HuH-7 (cell line): ENCODE measurements at regions not wholly inside any gene's neighbourhood (a gene's known extent, or its start where the extent isn't known, plus 50 kb on each side); places are given as distances from the start of the nearest gene placed in this dataset.
"Not testable (repeated sequence)": the region's sequence is repeated elsewhere in the genome, so short reads cannot be mapped to it uniquely, and the experiment has no call there.

Experiments used
- DNase-seq: peaks from one replicate; pipeline ENCODE4 v3.0.0; 2011; ENCODE audit warnings: low spot score

GRCh38 chr2:235219048-235219447 lies 267.2 kb downstream of the SH3BP4 start:
- no peak for DNase-seq

GRCh38 chr2:235220331-235220730 lies 268.5 kb downstream of the SH3BP4 start:
- DNase-seq: no peak

- no peak for DNase-seq
These were observed 270.8 kb upstream of the AGAP1 start for GRCh38 chr2:235223011-235223410.

- no peak for DNase-seq
These were observed 269.4 kb upstream of the AGAP1 start for GRCh38 chr2:235224410-235224809.

GRCh38 chr2:235225261-235225660 lies 268.6 kb upstream of the AGAP1 start:
- no peak for DNase-seq

- no peak for DNase-seq
These were observed 266.3 kb upstream of the AGAP1 start for GRCh38 chr2:235227590-235227989.

GRCh38 chr2:235228422-235228821 lies 265.4 kb upstream of the AGAP1 start:
- DNase-seq: not testable (repeated sequence)

GRCh38 chr2:235229236-235229635 lies 264.6 kb upstream of the AGAP1 start:
- DNase-seq: no peak

- DNase-seq: no peak
These were observed 262.8 kb upstream of the AGAP1 start for GRCh38 chr2:235230821-235231601.

GRCh38 chr2:235232449-235233433 lies 261.1 kb upstream of the AGAP1 start:
- DNase-seq: no peak

GRCh38 chr2:235234736-235235135 lies 259.1 kb upstream of the AGAP1 start:
- DNase-seq: no peak

- DNase-seq: no peak
These were observed 257.7 kb upstream of the AGAP1 start for GRCh38 chr2:235235977-235236767.

- DNase-seq: no peak
These were observed 255.3 kb upstream of the AGAP1 start for GRCh38 chr2:235238537-235238936.

GRCh38 chr2:235240574-235240973 lies 253.3 kb upstream of the AGAP1 start:
- DNase-seq: no peak

GRCh38 chr2:235244255-235245220 lies 249.3 kb upstream of the AGAP1 start:
- DNase-seq: no peak

- no peak for DNase-seq
These were observed 246.8 kb upstream of the AGAP1 start for GRCh38 chr2:235247001-235247400.

- DNase-seq: no peak
These were observed 238.2 kb upstream of the AGAP1 start for GRCh38 chr2:235255693-235256092.

- DNase-seq: no peak
These were observed 236.3 kb upstream of the AGAP1 start for GRCh38 chr2:235257590-235257989.

- no peak for DNase-seq
These were observed 231.1 kb upstream of the AGAP1 start for GRCh38 chr2:235262750-235263149.

GRCh38 chr2:235263205-235264120 lies 230.4 kb upstream of the AGAP1 start:
- DNase-seq: peak; percentile 10
